Ovary (tissue), 7 donors: ENCODE measurements at regions not wholly inside any gene's neighbourhood (a gene's known extent, or its start where the extent isn't known, plus 50 kb on each side); places are given as distances from the start of the nearest gene placed in this dataset.
"Not testable (repeated sequence)": the region's sequence is repeated elsewhere in the genome, so short reads cannot be mapped to it uniquely, and the experiment has no call there.

Source experiments
- DNase-seq, 5 donors: peaks; one replicate each; pipeline ENCODE4 v3.0.0-alpha.2; 2019 to 2020
- H3K27ac ChIP-seq, 2 donors: fragments of 200-600 bp; one replicate each; pipeline versions ENCODE4 v1.5.1 to v1.8.0; 2019 to 2022
- H3K27me3 ChIP-seq: fragments of 200-600 bp; one replicate; pipeline ENCODE4 v1.8.0; 2022
- H3K36me3 ChIP-seq: fragments of 200-600 bp; sonication (generic); one replicate; pipeline ENCODE4 v1.5.1; 2019
- H3K4me1 ChIP-seq: one replicate; pipeline ENCODE4 v1.8.1; 2013; ENCODE audit warnings: mild to moderate bottlenecking, moderate library complexity; ENCODE audit not compliant: insufficient read depth
- H3K4me3 ChIP-seq: fragments of 200-600 bp; sonication (generic); one replicate; pipeline ENCODE4 v1.5.1; 2017
- H3K9me3 ChIP-seq, 2 donors: fragments of 200-600 bp in 1 of 2; sonication (generic) in 1 of 2; one replicate each; pipeline versions ENCODE4 v1.5.1 to v1.8.1; 2013 to 2019; ENCODE audit warnings: mild to moderate bottlenecking in 1 of 2, moderate library complexity in 1 of 2
- CTCF ChIP-seq, 3 donors: fragments of 450-650 bp in 2 of 3; fragments of 200-600 bp in 1 of 3; IDR thresholded peaks; one replicate each; pipeline versions ENCODE4 v1.5.1 to v1.8.0; 2016 to 2022; ENCODE audit warnings: antibody characterized with exemption in 3 of 3, mild to moderate bottlenecking in 1 of 3
- EP300 ChIP-seq: sonication (generic); formaldehyde crosslinking; IDR thresholded peaks from one replicate; pipeline ENCODE4 v1.6.1; 2017; ENCODE audit warnings: antibody characterized with exemption
- POLR2A ChIP-seq: fragments of 450-650 bp; IDR thresholded peaks from one replicate; pipeline ENCODE4 v1.6.1; 2017; ENCODE audit warnings: antibody characterized with exemption, mild to moderate bottlenecking, moderate library complexity
- WGBS, 3 donors: extraction: QIAGEN DNeasy Blood & Tissue Kit in 1 of 3; methylation state at CpG; one replicate each; pipeline versions ENCODE4 v1.1.5 to v1.1.7; 2013 to 2017; 5-methylcytosine and 5-hydroxymethylcytosine counted together
- intact Hi-C, 4 donors: fragments of 100-400 bp; cut with DNase I; formaldehyde crosslinking; loops; one replicate each; pipeline versions ENCODE4 v1.11.0 to v1.15.1; 2022 to 2023
- donor health status: DM: no; HTN: no; CAD: no; lungs with moderate emphysema.
- donor health status: DM: no; HTN: no; CAD: no.
- donor health status: Bipolar disorder and iron deficiency.
- donor health status: DM: no; HTN: no; CAD: no.
- donor health status: DM: yes; HTN: yes; CAD: no.

- WGBS, 3 donors, result 82 to 94% (median 91%) methylated on average over 3 of the region's 3 CpGs
- no peak for DNase-seq
- Histone ChIP-seq H3K4me1 (no peaks in the 10 kb centered on the region), H3K36me3 (no peaks in the 10 kb centered on the region), H3K27me3 (no peaks in the 10 kb centered on the region), H3K4me3 (no peak overlapping the region), H3K9me3 (no peaks in the 10 kb centered on the region), H3K27ac (no peak overlapping the region)
- intact Hi-C loops, result no loop called here
- TF ChIP-seq EP300 (no peak), CTCF (IDR thresholded peaks at IDR 0.05) (no peak), POLR2A (no peak)
Observed at GRCh38 chr6:10174056-10174455, 240.8 kb downstream of the TFAP2A start.

DNA sequence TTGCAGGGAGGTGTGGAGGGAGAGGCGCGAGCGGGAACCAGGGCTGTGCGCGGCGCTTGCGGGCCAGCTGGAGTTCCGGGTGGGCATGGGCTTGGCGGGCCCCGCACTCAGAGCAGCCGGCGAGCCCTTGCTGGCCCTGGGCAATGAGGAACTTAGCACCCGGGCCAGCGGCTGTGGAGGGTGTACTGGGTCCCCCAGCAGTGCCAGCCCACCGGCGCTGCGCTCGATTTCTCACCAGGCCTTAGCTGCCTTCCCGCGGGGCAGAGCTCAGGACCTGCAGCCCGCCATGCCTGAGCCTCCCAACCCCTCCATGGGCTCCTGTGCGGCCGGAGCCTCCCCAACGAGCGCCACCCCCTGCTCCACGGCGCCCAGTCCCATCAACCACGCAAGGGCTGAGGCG lies 243.2 kb downstream of the TFAP2A start:
- WGBS, 3 donors, result 93 to 96% (median 93%) methylated on average over 29 of the region's 29 CpGs
- DNase-seq, intact Hi-C loops: not testable (repeated sequence)

DNA sequence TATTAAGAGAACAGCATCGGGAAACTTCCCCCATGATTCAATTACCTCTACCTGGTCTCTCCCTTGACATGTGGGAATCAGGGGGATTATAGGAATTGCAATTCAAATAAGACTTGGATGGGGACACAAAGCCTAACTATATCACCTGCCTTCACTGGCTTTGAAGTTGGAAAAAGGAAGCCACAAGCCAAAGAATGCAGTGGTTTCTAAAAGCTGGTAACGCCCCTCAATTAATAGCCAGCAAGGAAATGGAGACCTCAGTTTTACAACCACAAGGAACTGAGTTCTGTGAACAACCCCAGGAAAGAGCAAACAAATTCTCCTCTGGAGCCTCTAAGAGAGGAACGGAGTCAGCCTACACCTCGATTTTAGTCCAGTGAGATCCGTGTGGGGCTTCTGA lies 244.1 kb downstream of the TFAP2A start:
- H3K4me1 ChIP-seq, result no peaks in the 10 kb centered on the region
- no peaks in the 10 kb centered on the region for H3K36me3 ChIP-seq
- no peak for DNase-seq
- H3K27me3 ChIP-seq, result no peaks in the 10 kb centered on the region
- no peaks in the 10 kb centered on the region for H3K9me3 ChIP-seq
- TF ChIP-seq POLR2A (no peak), CTCF (IDR thresholded peaks at IDR 0.05) (no peak), EP300 (no peak)
- intact Hi-C loops, result no loop called here
- no peak overlapping the region for H3K4me3 ChIP-seq
- no peak overlapping the region for H3K27ac ChIP-seq
- 70 to 79% (median 75%) methylated on average over 5 of the region's 5 CpGs for WGBS, 3 donors

More for the DNA sequence above, 243.2 kb downstream of the TFAP2A start:
- H3K9me3 ChIP-seq, H3K27ac ChIP-seq, H3K36me3 ChIP-seq, H3K4me1 ChIP-seq, H3K4me3 ChIP-seq, H3K27me3 ChIP-seq: not testable (repeated sequence)

GRCh38 chr6:10166031-10166430 lies 248.8 kb downstream of the TFAP2A start:
- no peak overlapping the region for H3K27ac ChIP-seq
- no peaks in the 10 kb centered on the region for H3K9me3 ChIP-seq
- WGBS, 3 donors, result 88 to 93% (median 88%) methylated on average over 5 of the region's 5 CpGs
- intact Hi-C loops, result no loop called here
- H3K4me1 ChIP-seq, result no peaks in the 10 kb centered on the region
- no peak for DNase-seq
- H3K4me3 ChIP-seq, result no peak overlapping the region
- no peaks in the 10 kb centered on the region for H3K36me3 ChIP-seq
- TF ChIP-seq CTCF (IDR thresholded peaks at IDR 0.05), result no peak
- TF ChIP-seq EP300, result no peak
- TF ChIP-seq POLR2A, result no peak
- H3K27me3 ChIP-seq, result no peaks in the 10 kb centered on the region

DNA sequence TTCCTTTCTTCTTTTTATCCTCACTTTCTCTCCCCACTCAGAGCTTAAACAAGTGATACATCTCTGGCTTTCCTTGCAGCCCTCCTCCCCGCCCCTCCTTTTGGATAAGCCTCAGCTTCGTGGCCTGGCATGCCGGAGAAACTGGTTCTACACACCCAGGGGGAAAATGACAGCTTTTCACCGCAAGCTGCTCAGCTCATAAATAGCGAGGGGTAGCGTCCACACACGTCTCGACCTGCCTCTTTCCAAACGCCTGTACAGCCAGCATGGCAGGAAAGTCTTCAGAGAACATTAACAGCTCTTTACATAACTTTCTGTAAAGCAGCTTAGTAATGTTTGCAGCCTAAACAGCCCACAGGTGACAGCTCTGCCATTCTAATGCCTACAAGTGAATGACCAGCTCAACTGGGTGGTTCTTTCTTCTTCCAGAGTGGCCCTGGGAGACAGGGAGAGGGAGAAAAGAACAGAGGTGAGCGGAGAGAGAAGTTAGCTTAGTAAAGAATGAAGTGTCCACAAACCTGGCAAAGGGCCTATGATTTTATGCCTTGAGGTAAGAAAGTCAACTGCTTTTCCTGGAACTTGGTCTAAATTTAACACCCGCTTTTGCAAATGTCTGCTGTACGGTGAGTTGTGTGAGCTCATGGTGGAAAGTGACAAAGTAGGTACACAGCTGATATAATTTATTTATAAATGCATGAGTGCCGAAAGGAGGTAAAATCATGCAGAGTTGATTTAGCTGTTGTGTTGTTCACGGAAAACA lies 251.5 kb downstream of the TFAP2A start:
- H3K36me3 ChIP-seq, result no peaks in the 10 kb centered on the region
- no peak overlapping the region for H3K4me3 ChIP-seq
- TF ChIP-seq CTCF (IDR thresholded peaks at IDR 0.05) (no peak), EP300 (no peak), POLR2A (no peak)
- H3K27me3 ChIP-seq, result no peaks in the 10 kb centered on the region
- no peaks in the 10 kb centered on the region for H3K4me1 ChIP-seq
- intact Hi-C loops, result no loop called here
- H3K9me3 ChIP-seq, result no peaks in the 10 kb centered on the region
- no peak for DNase-seq
- WGBS, 3 donors, result 49 to 57% (median 50%) methylated on average over 14 of the region's 14 CpGs
- no peak overlapping the region for H3K27ac ChIP-seq
